AG08395 (cell line): ENCODE measurements at regions not wholly inside any gene's neighbourhood (a gene's known extent, or its start where the extent isn't known, plus 50 kb on each side); places are given as distances from the start of the nearest gene placed in this dataset.
"Not testable (repeated sequence)": the region's sequence is repeated elsewhere in the genome, so short reads cannot be mapped to it uniquely, and the experiment has no call there.

Experiments used
- DNase-seq: peaks from one replicate; pipeline ENCODE4 v3.0.0; 2012; ENCODE audit warnings: mixed read lengths, low spot score

DNA sequence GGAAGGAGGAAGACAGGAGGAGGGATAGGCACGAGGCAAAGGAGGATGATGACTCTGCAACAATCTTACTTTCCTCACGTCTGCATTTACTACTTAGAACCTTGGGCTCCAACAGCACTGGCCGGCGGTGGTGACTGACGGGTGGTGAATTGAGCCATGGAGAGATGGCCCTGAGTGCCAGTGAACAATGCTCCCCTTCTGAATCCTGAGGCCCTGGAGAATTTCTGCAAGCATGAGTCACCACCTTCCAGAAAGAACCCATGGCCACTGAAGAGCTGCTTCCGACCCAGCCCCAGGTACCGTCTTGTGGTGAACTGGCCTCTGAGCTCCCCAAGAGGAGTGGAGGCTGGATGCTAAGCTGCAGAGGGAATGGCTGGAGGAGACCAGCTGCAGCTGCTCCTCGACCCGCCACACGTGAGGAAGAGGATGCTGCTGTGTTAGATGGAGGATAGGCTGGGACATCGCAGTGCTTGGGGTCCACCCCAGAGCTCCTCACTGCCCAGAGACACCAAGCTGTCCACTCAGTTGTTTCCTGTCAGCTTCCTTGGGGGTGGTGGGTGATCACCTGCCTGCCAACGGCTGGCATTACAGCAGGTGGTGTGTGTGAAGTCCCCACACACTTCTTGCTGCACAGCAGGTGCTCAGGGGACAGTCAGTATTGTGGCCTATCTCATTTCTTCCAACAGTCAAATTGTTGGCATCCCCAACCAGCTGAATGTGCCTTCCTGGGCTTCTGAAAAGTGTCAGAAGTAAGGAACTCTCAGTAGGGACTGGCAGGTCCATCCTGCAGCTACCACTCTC is 186.5 kb upstream of the ID2 start:
- DNase-seq = no peak

DNA sequence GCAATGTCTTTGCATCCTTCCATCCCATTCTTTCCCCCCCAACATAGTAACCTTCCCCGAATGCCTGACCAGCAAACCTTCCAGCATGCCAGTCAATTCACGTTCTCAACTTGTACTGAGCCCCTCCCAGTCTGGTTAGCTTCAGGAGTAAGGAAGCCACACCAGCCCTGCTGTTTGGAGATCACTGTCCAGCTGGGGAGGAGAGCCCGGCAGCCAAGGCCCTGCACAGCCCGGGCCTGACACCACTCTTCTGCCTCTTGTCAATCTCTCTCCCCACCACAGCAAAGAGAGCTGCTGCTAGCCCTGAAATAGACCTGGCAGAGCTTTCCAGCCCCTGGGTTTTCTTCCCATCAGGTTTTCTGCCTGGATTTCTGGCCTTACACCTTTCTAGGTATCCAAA is 185.8 kb upstream of the ID2 start:
- no peak for DNase-seq

DNA sequence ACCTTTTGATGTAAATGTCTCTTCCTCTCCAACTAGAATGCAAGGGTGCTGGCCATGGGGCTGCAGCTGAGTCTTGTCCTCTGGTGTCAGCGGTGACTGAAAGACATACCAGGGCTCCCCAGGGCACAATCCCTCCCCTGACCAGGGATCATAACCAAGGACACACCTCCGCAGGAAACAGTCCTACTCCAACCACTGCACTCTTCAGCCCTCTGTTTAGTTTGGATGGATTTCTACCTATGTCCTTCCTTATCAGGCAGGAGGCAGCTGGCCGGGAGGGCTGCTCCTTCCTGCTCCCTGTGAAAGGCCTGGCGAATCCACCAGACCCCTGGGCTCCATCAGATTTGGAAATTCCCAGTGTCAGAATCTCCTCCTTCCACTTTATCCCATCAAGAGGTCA is 185.2 kb upstream of the ID2 start:
- no peak for DNase-seq

DNA sequence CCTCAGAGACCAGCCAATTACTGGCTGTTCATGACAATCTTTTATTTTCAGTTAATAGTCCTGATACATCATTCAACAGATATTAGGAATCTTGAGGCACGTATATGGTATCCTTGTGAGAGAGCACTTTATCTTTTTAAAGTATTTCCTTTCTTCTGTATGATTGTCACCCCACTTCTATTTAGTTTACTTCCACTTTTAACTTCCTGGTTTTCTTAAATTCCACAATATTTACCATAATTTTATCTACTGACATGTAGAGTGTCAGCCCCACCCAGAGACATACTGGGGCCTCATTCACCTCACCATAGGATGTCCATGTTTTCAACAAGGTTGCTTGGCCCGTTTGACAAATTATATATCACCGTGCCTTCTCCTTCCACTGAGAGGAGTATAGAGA is 182.9 kb upstream of the ID2 start:
- no peak for DNase-seq

DNA sequence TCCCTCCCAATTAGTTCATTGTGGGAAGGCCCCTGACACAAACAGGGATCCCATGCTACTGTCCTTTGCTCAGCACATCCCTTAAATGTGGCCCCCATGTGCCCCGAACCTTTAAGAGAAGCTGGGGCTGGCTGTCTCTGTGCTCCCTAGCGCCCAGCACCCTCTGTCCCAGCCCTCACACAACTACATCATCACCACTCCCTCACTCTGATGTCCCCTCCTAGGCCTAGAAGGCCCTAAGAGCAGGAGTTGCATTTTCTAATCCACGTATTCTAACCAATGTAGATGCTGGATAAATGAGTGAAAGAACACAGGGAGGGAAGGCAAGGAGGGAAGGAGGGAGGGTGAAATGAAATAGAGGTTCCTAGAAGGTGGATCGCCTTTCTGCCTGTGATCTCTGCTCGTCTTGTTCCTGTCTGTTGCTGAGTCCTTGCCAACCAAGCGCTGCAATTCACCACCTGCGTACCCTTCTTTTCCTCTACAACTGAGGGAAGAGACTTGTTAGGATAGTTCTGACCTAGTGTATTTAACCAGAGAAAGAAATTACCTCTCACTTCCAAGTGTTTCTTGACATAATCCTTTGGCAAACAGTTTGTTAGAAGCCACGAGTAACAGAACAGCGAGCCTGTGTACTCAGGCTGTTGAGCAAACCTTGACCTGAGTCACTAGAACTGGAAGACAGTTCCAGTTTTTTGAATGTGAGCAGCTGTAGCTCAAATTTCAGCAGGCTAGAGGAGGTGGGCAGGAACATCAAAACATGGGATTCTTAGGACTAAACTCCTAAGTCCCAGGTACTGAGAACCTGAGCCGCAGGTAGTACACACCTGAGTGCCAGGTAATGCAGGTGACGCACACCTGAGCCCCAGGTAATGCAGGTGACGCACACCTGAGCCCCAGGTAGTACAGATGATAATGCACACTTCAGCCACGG is 181.5 kb upstream of the ID2 start:
- no peak for DNase-seq

DNA sequence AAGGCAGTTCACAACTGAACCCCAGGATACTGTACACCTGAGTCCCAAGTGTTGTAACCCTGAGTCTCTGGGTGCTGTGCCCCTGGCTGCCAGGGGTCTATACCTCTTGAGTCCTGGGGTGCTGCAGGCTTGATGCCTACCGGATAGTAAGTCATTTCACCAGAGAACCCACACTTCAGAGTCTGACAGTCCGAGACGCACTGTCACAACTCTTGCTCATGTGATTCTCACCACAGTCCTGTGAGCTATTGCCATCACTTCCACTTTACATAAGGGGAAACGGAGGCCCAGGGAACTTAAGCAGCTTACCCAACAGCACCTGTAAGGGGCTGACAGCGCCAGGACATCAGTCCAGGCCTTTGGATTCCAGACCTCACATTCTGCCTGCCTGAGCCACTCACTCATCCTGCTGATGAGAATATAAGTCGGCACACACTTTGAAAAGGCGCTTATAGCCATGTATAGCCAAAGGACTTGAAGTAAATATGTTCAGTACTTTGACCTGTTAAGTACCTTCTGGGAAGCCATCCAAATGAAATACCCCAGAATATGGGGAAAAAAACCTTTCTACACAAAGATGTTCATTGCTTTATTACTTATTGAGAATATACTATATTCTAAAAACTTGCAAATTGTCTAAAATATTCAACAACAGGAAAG is 180.7 kb upstream of the ID2 start:
- no peak for DNase-seq

DNA sequence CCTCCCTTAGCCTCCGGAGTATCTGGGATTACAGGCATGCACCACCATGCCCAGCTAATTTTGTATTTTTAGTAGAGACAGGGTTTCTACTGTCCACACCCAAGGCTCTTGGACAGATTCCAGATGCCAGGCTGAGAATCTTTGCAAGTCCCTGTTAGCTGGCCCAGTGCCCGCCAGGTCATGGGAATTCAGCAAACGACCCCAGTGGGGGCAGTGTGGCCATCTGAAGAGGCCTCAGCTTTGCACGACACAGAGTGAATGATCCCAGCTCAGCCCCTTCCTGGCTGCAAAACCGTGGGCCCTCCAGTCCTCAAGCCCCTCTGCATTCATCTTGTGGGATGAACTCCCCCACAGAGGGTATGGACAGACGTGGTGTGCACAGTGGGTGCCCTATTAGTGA is 179.5 kb upstream of the ID2 start:
- DNase-seq = no peak

DNA sequence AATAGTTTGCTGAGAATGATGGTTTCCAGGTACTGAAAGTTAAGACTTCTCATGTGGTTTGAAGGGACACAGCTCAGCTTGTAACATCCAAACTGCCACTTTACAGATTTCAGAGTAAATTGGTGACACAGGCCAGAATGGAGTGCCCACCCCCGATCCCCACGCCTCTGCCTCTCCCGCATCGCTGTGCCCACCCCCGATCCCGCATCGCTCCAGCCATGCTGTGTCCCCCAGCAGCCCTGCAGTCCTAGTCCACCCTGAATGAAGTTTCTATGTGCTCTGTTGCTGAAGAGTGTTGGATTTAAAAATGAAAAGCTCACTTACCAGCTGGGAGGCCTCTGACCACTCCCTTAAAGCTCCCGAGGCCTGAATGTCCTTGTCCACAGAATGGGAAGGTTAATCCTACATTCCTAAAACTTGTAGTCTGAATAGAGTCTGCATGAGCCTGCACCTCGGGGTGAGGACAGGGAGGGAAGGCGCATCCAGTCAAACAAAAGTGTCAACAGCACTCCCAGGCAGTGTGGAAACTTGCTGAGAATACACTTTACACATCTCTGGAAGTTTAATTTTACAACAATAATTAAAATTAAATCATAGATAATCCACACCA is 176.4 kb upstream of the ID2 start:
- DNase-seq = no peak

DNA sequence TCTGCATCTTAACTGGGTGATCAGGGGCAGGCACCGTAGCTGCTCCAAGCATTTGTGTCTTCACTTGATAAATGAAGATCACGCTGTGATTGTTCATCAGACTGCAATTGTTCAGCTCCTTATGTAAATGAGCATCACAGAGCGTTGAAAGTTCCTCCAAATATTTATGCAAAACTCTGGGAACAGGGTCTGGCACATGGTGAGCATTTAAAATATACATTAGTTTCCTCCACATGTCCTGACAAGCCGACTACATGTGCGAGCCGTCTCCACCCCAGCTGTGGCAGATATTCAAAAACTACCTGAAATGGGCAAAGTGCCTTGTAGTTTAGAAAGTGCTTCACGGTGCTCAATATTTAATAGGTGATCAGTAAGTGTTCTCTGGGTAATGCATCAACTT is 175.1 kb upstream of the ID2 start:
- no peak for DNase-seq

DNA sequence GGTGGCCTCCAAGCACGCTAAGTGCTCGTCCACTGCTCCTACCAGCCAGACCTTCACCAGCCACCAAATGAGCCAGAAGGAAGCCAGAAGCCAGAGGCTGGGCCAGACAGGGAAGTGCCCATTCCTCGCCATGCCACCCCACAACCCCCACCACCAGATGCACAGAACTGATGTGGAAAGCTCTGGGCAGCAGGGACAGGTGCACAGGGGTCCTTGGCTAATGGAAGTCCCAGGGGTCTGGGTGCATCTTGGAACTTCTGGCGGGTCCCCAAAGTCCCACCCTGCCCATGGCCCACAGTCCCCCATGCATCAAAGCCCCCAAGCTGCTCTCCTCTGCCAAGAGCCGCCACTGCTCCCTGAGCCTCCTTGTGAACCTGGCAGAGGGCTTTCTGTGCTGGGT is 173.1 kb upstream of the ID2 start:
- DNase-seq = no peak

DNA sequence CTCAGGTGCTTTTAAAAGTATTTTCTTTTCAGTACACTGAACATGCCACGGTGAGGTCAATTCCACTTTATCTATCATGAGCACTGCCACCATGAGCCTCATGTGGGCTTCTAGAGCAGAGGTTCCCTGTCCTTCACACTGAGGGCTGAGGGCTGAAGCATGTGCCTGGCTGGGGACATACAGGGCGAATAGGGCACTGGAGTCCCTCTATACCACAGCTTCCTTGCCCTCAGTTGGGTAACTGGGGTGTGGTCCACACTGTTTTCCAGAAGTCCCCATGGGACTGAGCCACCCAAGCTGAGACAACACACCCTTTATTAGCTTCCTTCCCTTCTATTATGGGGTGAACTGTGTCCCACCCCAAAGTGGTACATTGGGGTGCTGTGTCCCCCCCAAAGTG is 172.2 kb upstream of the ID2 start:
- no peak for DNase-seq

DNA sequence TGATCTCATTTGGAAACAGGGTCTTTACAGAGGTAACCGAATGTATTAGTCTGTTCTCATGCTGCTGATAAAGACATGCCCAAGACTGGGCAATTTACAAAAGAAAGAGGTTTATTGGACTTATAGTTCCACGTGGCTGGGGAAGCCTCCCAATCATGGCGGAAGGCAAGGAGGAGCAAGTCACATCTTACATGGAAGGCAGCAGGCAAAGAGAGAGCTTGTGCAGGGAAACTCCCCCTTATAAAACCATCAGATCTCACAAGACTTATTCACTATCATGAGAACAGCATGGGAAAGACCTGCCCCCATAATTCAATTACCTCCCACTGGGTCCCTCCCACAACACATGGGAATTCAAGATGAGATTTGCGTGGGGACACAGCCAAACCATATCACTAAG is 171.8 kb upstream of the ID2 start:
- not testable (repeated sequence) for DNase-seq

DNA sequence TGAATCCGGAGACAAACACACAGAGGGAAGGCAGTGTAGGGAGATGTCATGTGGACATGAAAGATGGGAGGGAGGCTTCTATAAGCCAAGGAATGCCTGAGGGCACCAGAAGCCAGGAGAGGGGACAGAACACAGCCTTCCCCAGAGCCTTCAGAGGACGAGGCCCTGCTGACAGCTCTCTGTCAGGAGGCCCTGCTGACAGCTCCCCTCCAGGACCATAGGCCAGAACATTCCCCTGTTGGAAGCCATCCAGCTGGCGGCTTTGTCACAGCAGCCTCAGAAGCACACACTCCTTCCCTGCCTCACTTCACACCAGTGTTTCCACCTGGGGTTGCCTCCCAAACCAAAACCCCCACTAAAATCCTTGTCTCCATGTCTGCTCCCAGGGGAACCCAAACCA is 171.3 kb upstream of the ID2 start:
- no peak for DNase-seq

DNA sequence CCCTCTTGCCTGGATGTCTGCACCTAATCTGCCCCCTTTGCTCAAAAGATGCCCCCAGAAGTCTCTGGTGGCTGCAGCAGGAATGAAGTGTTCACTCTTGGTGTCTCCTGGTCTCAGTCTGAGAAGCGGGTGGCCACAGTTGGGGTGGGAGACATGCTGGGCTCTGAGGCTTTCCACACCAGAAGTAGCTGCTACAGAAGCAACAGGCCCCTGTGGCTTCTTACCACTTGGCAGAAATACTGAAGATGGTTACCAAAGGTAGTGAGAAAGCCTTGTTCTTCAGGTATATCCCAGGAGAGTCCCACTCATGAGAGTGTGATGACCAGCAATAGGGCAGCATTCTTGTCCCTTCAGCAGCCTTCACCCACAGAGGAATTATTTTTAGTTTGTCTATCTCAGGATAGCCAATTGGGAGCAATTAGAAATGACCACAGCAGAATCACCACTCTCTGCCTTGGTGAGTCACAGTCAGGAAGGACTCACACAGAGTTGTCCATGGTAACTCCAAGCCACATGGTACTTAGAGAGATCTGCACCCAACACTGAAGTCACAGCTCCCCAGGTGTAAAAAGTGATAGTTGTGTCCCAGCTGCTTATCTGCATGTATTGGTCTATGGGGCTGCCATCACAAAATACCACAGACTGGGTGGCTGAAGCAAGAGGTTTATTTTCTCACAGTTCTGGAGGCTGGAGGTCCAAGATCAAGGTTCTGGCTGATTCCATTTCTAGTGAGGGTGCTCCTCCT is 169.8 kb upstream of the ID2 start:
- peak; percentile 94 for DNase-seq

DNA sequence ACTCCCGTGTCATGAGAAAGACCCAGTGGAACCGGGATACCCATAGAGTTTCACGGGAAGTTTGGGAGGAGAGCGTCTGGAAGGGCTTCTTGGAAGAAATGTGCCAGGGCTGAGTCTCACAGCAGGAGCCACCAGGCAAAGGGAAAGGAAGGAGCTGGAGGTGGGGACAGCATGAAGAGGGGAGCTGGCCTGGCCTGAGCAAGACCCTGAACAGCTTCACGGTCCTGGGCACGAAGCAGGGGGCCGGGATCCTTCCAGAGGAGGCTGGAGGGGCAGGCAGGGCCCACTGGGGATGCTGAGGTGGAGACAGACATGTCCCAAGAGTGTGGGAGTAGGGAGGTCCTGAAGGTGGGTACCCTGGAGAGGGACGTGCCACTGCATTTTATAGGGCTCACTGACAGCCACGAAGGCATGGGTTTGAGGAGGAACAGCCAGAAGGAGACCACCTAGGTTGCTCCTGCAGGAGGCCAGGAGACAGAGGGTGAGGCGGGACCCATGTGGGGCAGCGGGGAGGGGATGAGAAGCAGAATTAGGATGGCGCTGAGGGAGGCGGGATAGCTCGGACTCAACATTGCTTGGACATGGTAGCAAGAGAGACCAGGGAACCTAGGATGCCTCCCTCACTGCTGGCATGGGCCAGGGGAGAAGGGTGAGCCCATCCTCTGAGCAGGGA is 168.1 kb upstream of the ID2 start:
- no peak for DNase-seq

DNA sequence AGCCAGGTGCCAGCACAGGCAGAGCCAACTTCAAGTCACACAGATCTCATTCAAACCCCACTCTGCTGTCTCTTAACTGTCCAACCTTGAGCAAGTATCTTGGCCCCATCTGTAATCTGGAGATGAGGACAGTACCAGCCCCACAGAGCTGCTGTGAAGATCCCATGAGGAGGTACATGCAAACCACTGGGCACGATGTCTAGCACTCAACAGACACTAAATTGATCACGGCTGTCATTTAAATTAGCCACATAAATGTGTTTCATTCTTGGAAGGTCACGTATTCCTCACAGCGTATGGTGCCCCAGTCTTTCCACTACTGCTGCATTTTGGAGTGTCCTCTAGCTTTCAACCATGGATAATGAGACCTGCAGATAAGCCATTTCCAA is 167.6 kb upstream of the ID2 start:
- DNase-seq = no peak

DNA sequence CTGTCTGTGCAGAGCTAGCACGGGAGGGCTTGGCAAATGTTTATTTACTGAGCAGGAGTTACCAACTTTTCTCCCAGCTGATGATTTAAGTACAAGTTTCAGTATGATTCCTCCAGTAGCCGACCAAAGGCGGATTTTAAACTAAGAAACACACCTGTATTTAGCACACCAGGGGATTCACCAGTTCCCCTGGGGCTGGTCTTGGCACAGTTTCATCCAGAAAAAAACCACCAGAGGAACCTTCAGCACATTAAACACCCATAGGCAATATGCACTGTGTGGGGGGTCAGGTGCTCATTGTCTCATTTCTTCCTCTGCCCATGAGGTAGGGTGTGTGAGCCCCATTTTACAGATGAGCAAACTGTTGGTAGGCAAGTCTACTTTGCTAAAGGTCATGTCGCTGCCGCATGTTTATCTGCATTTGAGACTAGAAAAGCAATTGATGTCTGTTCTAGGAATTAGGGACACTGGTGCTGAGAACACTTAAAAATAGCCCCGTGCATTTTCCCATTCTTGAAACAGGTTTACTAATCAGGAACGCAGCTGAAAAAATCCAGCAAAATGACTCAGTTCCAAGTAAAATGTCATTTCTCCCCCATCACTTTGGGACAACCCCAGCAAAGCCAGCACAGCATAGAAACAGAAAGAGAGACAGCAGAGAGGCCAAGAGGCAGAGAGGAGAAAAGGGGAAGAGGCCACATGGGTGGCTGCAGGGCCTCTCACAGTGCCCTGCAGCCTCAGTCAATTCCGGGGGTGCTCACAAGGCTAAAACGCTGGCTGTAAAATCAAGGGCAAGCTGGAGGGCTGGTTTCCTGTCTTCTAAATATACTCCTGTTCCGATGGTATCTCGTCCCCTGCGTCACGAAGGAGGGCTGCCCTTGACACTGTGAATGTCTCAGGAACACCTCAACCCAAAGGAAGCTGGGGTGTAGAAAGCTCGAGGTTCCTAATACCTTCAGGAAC is 166.8 kb upstream of the ID2 start:
- DNase-seq = no peak

DNA sequence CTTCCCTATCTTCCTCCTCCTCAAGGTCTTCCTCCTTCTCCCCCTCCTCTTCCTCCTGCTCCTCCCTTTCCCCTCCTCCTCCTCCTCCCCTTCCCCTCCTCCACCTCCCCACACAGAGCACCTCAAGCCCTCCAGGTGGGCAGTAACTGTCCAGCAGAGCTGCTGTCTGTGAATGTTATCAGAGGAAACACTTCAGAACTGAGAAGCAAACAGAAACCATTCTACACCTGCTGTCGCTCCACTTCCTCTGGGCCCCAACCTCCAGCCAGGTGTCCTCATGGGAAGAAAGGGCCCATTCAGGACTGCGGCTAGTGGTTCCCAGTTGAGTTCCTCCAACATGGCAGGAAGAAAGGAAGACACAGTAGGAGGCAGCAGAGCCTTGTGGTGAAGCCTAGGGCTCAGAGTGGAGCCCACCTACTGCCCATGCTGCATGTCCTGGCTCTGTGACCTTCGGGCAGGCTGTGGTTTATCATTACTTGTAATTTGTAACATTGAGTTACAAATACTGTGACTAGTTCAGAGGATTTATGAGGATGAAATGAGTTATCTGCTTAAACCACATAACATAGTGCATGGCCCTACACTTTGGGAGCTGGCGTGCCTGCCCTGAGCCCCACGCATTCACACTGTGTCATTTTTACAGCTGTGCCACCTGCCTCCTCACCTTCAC is 165.9 kb upstream of the ID2 start:
- no peak for DNase-seq

DNA sequence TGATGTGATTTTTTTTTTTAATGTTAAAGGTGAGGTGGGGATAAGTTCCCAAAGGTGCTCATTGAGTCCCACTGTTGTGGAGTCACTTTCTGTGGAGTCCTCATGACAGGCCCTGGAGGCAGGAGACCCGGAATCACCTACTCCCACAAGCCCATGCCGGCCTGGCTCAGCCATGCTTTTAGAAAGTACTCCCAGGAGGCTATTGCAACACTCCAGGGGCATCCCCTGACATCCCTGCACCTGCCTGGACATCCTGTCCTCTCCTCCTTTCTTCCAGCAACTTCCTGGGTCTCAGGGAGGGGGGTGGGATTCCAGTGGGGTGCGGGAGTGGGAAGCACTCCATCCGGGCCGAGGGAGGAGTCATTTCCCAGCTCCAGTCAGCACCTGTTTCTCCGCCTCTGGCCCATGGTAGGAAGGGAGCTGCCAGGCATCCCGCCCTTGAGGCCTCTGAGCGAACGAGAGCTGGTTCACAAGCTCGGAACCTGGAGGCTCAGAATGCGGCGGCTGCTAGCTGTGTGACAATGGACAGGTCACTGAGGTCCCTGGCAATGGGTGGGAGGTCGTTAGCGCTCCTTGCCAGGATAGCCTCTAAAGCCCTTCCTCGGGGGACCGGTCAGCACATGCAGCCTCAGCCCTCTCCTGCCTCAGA is 163.9 kb upstream of the ID2 start:
- DNase-seq = no peak
